H9 (cell line): ENCODE measurements at regions not wholly inside any gene's neighbourhood (a gene's known extent, or its start where the extent isn't known, plus 50 kb on each side); places are given as distances from the start of the nearest gene placed in this dataset.

Source experiments
- DNase-seq: peaks from one replicate; pipeline ENCODE4 v3.0.0-alpha.2; 2017
- H2AFZ ChIP-seq: one replicate; pipeline ENCODE4 v1.6.1; 2013; ENCODE audit warnings: mild to moderate bottlenecking, low read length, control low read depth, moderate library complexity
- H2AK5ac ChIP-seq: 2 replicates; pipeline ENCODE4 v1.6.1; 2013; ENCODE audit warnings: low read length, control low read depth, mixed read lengths; ENCODE audit not compliant: insufficient read length
- H2BK120ac ChIP-seq: one replicate; pipeline ENCODE4 v1.6.1; 2013; ENCODE audit warnings: low read depth, mild to moderate bottlenecking, low read length, control low read depth, inconsistent platforms; ENCODE audit not compliant: poor library complexity, severe bottlenecking
- H2BK12ac ChIP-seq: 2 replicates; pipeline ENCODE4 v1.6.1; 2013; ENCODE audit warnings: low read length, control low read depth, mixed read lengths, low read depth; ENCODE audit not compliant: insufficient read length
- H2BK15ac ChIP-seq: 2 replicates; pipeline ENCODE4 v1.6.1; 2013; ENCODE audit warnings: low read depth, low read length, control low read depth
- H2BK20ac ChIP-seq: one replicate; pipeline ENCODE4 v1.6.1; 2013; ENCODE audit warnings: low read depth, mild to moderate bottlenecking, low read length, control low read depth, inconsistent platforms; ENCODE audit not compliant: poor library complexity, severe bottlenecking
- H2BK5ac ChIP-seq: 2 replicates; pipeline ENCODE4 v1.6.1; 2013; ENCODE audit warnings: low read length, control low read depth, mixed read lengths; ENCODE audit not compliant: insufficient read length
- H3K14ac ChIP-seq: 2 replicates; pipeline ENCODE4 v1.6.1; 2013; ENCODE audit warnings: low read length, control low read depth; ENCODE audit not compliant: insufficient read depth
- H3K18ac ChIP-seq: 2 replicates; pipeline ENCODE4 v1.6.1; 2013; ENCODE audit warnings: low read depth, mild to moderate bottlenecking, mixed read lengths, low read length, control low read depth; ENCODE audit not compliant: insufficient read length
- H3K23ac ChIP-seq: 2 replicates; pipeline ENCODE4 v1.6.1; 2013; ENCODE audit warnings: low read length, control low read depth, mixed read lengths, low read depth; ENCODE audit not compliant: insufficient read length
- H3K23me2 ChIP-seq: 2 replicates; pipeline ENCODE4 v1.6.1; 2013; ENCODE audit warnings: low read depth, mild to moderate bottlenecking, mixed read lengths, low read length, control low read depth; ENCODE audit not compliant: insufficient read length, poor library complexity, severe bottlenecking
- H3K27ac ChIP-seq: 2 replicates; pipeline ENCODE4 v1.5.1; 2013; ENCODE audit warnings: low read length, control low read depth, mixed read lengths, low read depth; ENCODE audit not compliant: insufficient read length
- H3K27me3 ChIP-seq: 2 replicates; pipeline ENCODE4 v1.6.1; 2013; ENCODE audit warnings: low read length, control low read depth, inconsistent platforms; ENCODE audit not compliant: insufficient read depth
- H3K4ac ChIP-seq: 2 replicates; pipeline ENCODE4 v1.6.1; 2013; ENCODE audit warnings: low read depth, mild to moderate bottlenecking, control low read depth, inconsistent platforms, low read length, moderate library complexity
- H3K4me1 ChIP-seq: 2 replicates; pipeline ENCODE4 v1.6.1; 2013; ENCODE audit warnings: low read length, control low read depth, inconsistent platforms; ENCODE audit not compliant: insufficient read depth
- H3K4me2 ChIP-seq: 2 replicates; pipeline ENCODE4 v1.6.1; 2013; ENCODE audit warnings: low read length, control low read depth, mixed read lengths; ENCODE audit not compliant: insufficient read length, insufficient read depth
- H3K56ac ChIP-seq: 2 replicates; pipeline ENCODE4 v1.6.1; 2013; ENCODE audit warnings: low read depth, mild to moderate bottlenecking, mixed read lengths, low read length, control low read depth; ENCODE audit not compliant: insufficient read length
- H3K79me1 ChIP-seq: 2 replicates; pipeline ENCODE4 v1.6.1; 2013; ENCODE audit warnings: low read depth, mild to moderate bottlenecking, moderate library complexity, low read length, control low read depth, inconsistent platforms; ENCODE audit not compliant: insufficient read depth, poor library complexity, severe bottlenecking
- H3K79me2 ChIP-seq: 2 replicates; pipeline ENCODE4 v1.6.1; 2013; ENCODE audit warnings: low read length, control low read depth, inconsistent platforms; ENCODE audit not compliant: insufficient read depth
- H3K9ac ChIP-seq: 2 replicates; pipeline ENCODE4 v1.6.1; 2013; ENCODE audit warnings: low read length, control low read depth, mixed read lengths; ENCODE audit not compliant: insufficient read length; ENCODE audit errors: extremely low read depth
- H3K9me3 ChIP-seq: one replicate; pipeline ENCODE4 v1.6.1; 2013; ENCODE audit warnings: low read depth, low read length, inconsistent platforms; ENCODE audit not compliant: control insufficient read depth
- H3T11ph ChIP-seq: one replicate; pipeline ENCODE4 v1.6.1; 2013; ENCODE audit warnings: mild to moderate bottlenecking, low read length, control low read depth, inconsistent platforms
- H4K20me1 ChIP-seq: one replicate; pipeline ENCODE4 v1.6.1; 2013; ENCODE audit not compliant: control insufficient read depth, insufficient read length, insufficient read depth
- H4K5ac ChIP-seq: 2 replicates; pipeline ENCODE4 v1.6.1; 2013; ENCODE audit warnings: low read depth, mild to moderate bottlenecking, mixed read lengths, low read length, control low read depth; ENCODE audit not compliant: insufficient read length
- H4K8ac ChIP-seq: replicated peaks from 2 replicates; pipeline ENCODE4 v1.6.1; 2013; ENCODE audit warnings: low read length, control low read depth, mixed read lengths, low read depth; ENCODE audit not compliant: insufficient read length
- H4K91ac ChIP-seq: 2 replicates; pipeline ENCODE4 v1.6.1; 2013; ENCODE audit warnings: low read depth, mild to moderate bottlenecking, moderate library complexity, mixed read lengths, low read length, control low read depth; ENCODE audit not compliant: insufficient read length
- H3K27ac Mint-ChIP-seq, 3 experiments: 2 replicates in 2 of 3; 3 replicates in 1 of 3; pipeline ENCODE4 v1.8.0; 2020 to 2021; ENCODE audit warnings: mixed read lengths in 3 of 3, mild to moderate bottlenecking in 1 of 3, moderate library complexity in 1 of 3
- H3K27me3 Mint-ChIP-seq: 2 replicates; pipeline ENCODE4 v1.8.0; 2021; ENCODE audit warnings: low read depth, mild to moderate bottlenecking, moderate library complexity, mixed read lengths
- H3K36me3 Mint-ChIP-seq, 3 experiments: 2 replicates in 2 of 3; 3 replicates in 1 of 3; pipeline ENCODE4 v1.8.0; 2020 to 2021; ENCODE audit warnings: low read depth in 3 of 3, mixed read lengths in 3 of 3; ENCODE audit not compliant: insufficient read depth in 1 of 3
- H3K4me1 Mint-ChIP-seq, 2 experiments: 2 replicates each; pipeline ENCODE4 v1.8.0; 2020; ENCODE audit warnings: mixed read lengths in 2 of 2
- H3K4me3 Mint-ChIP-seq, 2 experiments: 2 replicates in 1 of 2; 3 replicates in 1 of 2; pipeline ENCODE4 v1.8.0; 2020 to 2021; ENCODE audit warnings: mild to moderate bottlenecking in 2 of 2, mixed read lengths in 2 of 2, moderate library complexity in 1 of 2
- H3K9me3 Mint-ChIP-seq, 2 experiments: 2 replicates in 1 of 2; 3 replicates in 1 of 2; pipeline ENCODE4 v1.8.0; 2020; ENCODE audit warnings: mild to moderate bottlenecking in 2 of 2, mixed read lengths in 2 of 2, moderate library complexity in 1 of 2
- CTCF ChIP-seq: fragments of 200-600 bp; sonication (generic); conservative IDR thresholded peaks from 3 replicates; pipeline ENCODE4 v1.8.0; 2021; ENCODE audit warnings: antibody characterized with exemption, mild to moderate bottlenecking
- WGBS: extraction: QIAGEN DNeasy Blood & Tissue Kit; methylation state at CpG from one replicate; pipeline ENCODE4 v1.1.7; 2013; ENCODE audit warnings: missing lambda C conversion rate, low lambda C conversion rate, mixed read lengths; ENCODE audit not compliant: insufficient read length; ENCODE audit errors: extremely low coverage; 5-methylcytosine and 5-hydroxymethylcytosine counted together

- no peak for DNase-seq
- Histone ChIP-seq H2AK5ac (no peak overlapping the region), H4K8ac (no peak overlapping the region), H3K18ac (no peak overlapping the region), H3K4me2 (no peak overlapping the region), H3K9ac (no peak overlapping the region), H3K79me1 (no peaks in the 10 kb centered on the region), H2AFZ (no peak overlapping the region), H2BK15ac (no peak overlapping the region), H3K9me3 (no peaks in the 10 kb centered on the region), H3K56ac (no peak overlapping the region), H3K79me2 (no peaks in the 10 kb centered on the region), H2BK5ac (no peak overlapping the region), H2BK12ac (no peak overlapping the region), H2BK20ac (peak overlapping the region; percentile 93), H3K4ac (no peak overlapping the region), H4K20me1 (no peaks in the 10 kb centered on the region), H2BK120ac (no peak overlapping the region), H3K23me2 (no peaks in the 10 kb centered on the region), H3K27me3 (no peaks in the 10 kb centered on the region), H4K5ac (no peak overlapping the region), H3T11ph (no peak overlapping the region), H3K23ac (no peak overlapping the region), H3K27ac (peak overlapping the region; percentile 65), H3K14ac (no peak overlapping the region), H4K91ac (no peak overlapping the region), H3K4me1 (peaks cover 10% of the 10 kb centered on the region)
- WGBS: no CpG with 5 or more reads among the region's 1 CpG
- peaks cover 5% of the 10 kb centered on the region in 2 experiments for H3K4me1 Mint-ChIP-seq
- no peak overlapping the region for H3K27ac Mint-ChIP-seq
- H3K4me3 Mint-ChIP-seq: no peak overlapping the region
- H3K27me3 Mint-ChIP-seq: no peaks in the 10 kb centered on the region
- TF ChIP-seq CTCF: no peak
- H3K9me3 Mint-ChIP-seq: peaks cover 2 to 3% of the 10 kb centered on the region in 2 experiments; a peak in 3 of 5 replicates
- H3K36me3 Mint-ChIP-seq: peaks cover 0 to 10% (median 2%) of the 10 kb centered on the region in 3 experiments; a peak in 3 of 7 replicates
Measured at GRCh38 chr5:124923131-124923530, 176.7 kb upstream of the ZNF608 start.
